Mucosa of descending colon (tissue), 3 donors: ENCODE measurements at regions not wholly inside any gene's neighbourhood (a gene's known extent, or its start where the extent isn't known, plus 50 kb on each side); places are given as distances from the start of the nearest gene placed in this dataset.

Experiments
- ATAC-seq: fragments of 200-7000 bp; cut with Tn5 transposase; one replicate; pipeline ENCODE4 v1.9.1; 2020; ENCODE audit warnings: mild to moderate bottlenecking, moderate library complexity
- DNase-seq, 3 donors: peaks; one replicate each; pipeline ENCODE4 v3.0.0-alpha.2; 2020
- H3K36me3 ChIP-seq: fragments of 200-600 bp; one replicate; pipeline ENCODE4 v1.8.0; 2021; ENCODE audit warnings: low read depth, mild to moderate bottlenecking
- H3K4me1 ChIP-seq: fragments of 200-600 bp; one replicate; pipeline ENCODE4 v1.8.0; 2021; ENCODE audit warnings: low read depth, mild to moderate bottlenecking
- H3K4me3 ChIP-seq: fragments of 200-600 bp; one replicate; pipeline ENCODE4 v1.8.0; 2021; ENCODE audit warnings: mild to moderate bottlenecking
- H3K9me3 ChIP-seq: fragments of 200-600 bp; one replicate; pipeline ENCODE4 v1.8.0; 2021; ENCODE audit warnings: mild to moderate bottlenecking
- intact Hi-C, 2 donors: fragments of 100-400 bp; cut with DNase I in 1 of 2; cut with micrococcal nuclease in 1 of 2; formaldehyde crosslinking; loops; one replicate each; pipeline versions ENCODE4 v1.11.0 to v1.11.1; 2022; cut with DNase I, micrococcal nuclease
- TF ChIP-seq, protein P1 (sequence below): fragments of 200-600 bp; IDR thresholded peaks from one replicate; pipeline ENCODE4 v1.8.0; 2022; ENCODE audit warnings: antibody characterized with exemption, mild to moderate bottlenecking
- donor health status: DM: no; HTN: no; CAD: no; lungs with moderate emphysema.
- donor health status: DM: no; HTN: no; CAD: no.
- donor health status: DM: no; HTN: yes; CAD: no.

DNA sequence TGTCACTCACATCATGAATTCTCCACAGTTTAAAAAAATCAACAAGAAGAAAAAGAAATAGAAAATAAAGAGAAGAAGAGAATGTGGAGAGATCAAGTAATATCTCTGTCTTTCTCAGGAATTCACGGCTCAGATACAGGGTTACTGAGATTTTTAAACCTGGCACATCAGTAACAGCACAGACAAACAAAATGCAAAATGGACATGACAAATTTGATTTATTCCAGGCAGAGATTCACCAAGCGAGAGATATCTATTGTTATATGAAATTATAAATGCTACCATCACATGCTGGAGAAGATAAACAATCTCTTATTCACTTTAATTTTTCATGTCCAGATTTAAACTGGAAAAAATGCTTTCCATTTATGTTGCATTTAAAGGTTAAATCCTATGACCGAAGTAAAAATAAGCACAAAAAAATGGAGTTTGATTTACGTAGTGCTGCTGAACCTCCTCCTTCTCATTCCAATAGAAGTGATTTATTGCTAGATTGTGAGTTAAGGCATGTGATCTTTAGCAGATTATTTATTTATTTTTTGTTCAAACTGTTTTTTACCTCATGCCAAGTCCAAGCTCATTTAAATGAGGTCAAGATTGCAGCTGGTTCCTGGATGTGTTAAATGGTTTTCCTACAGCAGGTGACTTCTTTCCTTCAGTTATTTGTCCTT lies 926.4 kb downstream of the MAT2B start:
- H3K4me1 ChIP-seq = no peaks in the 10 kb centered on the region

GRCh38 chr5:164433106-164433870 lies 927.9 kb downstream of the MAT2B start:
- H3K9me3 ChIP-seq = no peaks in the 10 kb centered on the region
- no peak for ATAC-seq
- no peaks in the 10 kb centered on the region for H3K36me3 ChIP-seq
- TF ChIP-seq, protein P1, sequence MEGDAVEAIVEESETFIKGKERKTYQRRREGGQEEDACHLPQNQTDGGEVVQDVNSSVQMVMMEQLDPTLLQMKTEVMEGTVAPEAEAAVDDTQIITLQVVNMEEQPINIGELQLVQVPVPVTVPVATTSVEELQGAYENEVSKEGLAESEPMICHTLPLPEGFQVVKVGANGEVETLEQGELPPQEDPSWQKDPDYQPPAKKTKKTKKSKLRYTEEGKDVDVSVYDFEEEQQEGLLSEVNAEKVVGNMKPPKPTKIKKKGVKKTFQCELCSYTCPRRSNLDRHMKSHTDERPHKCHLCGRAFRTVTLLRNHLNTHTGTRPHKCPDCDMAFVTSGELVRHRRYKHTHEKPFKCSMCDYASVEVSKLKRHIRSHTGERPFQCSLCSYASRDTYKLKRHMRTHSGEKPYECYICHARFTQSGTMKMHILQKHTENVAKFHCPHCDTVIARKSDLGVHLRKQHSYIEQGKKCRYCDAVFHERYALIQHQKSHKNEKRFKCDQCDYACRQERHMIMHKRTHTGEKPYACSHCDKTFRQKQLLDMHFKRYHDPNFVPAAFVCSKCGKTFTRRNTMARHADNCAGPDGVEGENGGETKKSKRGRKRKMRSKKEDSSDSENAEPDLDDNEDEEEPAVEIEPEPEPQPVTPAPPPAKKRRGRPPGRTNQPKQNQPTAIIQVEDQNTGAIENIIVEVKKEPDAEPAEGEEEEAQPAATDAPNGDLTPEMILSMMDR = no peak
- H3K4me1 ChIP-seq = no peaks in the 10 kb centered on the region
- H3K4me3 ChIP-seq = no peak overlapping the region
- intact Hi-C loops = no loop called here
- DNase-seq = no peak

More for the DNA sequence above, 926.4 kb downstream of the MAT2B start:
- H3K36me3 ChIP-seq = no peaks in the 10 kb centered on the region
- intact Hi-C loops = no loop called here
- H3K4me3 ChIP-seq = no peak overlapping the region
- DNase-seq (no peak), ATAC-seq (no peak)
- H3K9me3 ChIP-seq = no peaks in the 10 kb centered on the region
- TF ChIP-seq, protein P1 = no peak

DNA sequence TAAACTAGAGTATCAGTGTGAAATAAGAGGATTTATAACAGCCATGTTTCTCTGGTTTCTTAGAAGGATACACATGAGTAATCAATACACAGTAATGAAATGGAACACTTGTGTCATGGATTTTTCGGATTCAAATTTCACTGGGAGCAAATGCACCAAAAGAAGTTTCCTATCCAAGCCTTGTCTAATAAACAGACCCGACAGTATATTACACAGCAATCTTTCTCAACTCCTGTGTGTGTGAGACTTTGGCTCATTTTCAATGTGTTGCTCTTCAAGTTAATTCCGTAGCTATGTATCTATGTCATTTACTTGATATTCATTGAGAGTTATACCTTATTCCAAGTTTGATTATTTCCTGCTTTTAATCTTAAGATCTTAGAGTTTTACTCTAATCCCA lies 930.2 kb downstream of the MAT2B start:
- ATAC-seq = no peak
- intact Hi-C loops = no loop called here
- Histone ChIP-seq H3K4me1 (no peaks in the 10 kb centered on the region), H3K4me3 (no peak overlapping the region), H3K36me3 (no peaks in the 10 kb centered on the region), H3K9me3 (no peaks in the 10 kb centered on the region)
- no peak for DNase-seq
- TF ChIP-seq, protein P1 = no peak

GRCh38 chr5:164439799-164440198 lies 934.4 kb downstream of the MAT2B start:
- DNase-seq (no peak), ATAC-seq (no peak)
- no peaks in the 10 kb centered on the region for H3K4me1 ChIP-seq
- intact Hi-C loops = no loop called here
- H3K9me3 ChIP-seq = no peaks in the 10 kb centered on the region
- no peak overlapping the region for H3K4me3 ChIP-seq
- H3K36me3 ChIP-seq = no peaks in the 10 kb centered on the region
- TF ChIP-seq, protein P1 = no peak

GRCh38 chr5:164449460-164449859 lies 944.0 kb downstream of the MAT2B start:
- DNase-seq (no peak), ATAC-seq (no peak)
- TF ChIP-seq, protein P1 = no peak
- no peak overlapping the region for H3K4me3 ChIP-seq
- intact Hi-C loops = no loop called here
- no peaks in the 10 kb centered on the region for H3K36me3 ChIP-seq
- no peaks in the 10 kb centered on the region for H3K9me3 ChIP-seq
- no peaks in the 10 kb centered on the region for H3K4me1 ChIP-seq
